Adrenal gland (tissue), 9 donors: ENCODE measurements at regions not wholly inside any gene's neighbourhood (a gene's known extent, or its start where the extent isn't known, plus 50 kb on each side); places are given as distances from the start of the nearest gene placed in this dataset.
A peak's percentile ranks its signal among the peaks of the same experiment; 100 is the strongest.
"Not testable (repeated sequence)": the region's sequence is repeated elsewhere in the genome, so short reads cannot be mapped to it uniquely, and the experiment has no call there.

Experiments used
- DNase-seq, 7 donors: peaks; one replicate each; pipeline ENCODE4 v3.0.0-alpha.2; 2019 to 2020
- H3K27ac ChIP-seq, 5 donors: fragments of 200-600 bp; sonication (generic) in 4 of 5; 1 replicate in 3 of 5; 2 replicates in 2 of 5; pipeline versions ENCODE4 v1.5.1 to v1.8.0; 2016 to 2020; ENCODE audit warnings: mild to moderate bottlenecking in 1 of 5
- H3K27me3 ChIP-seq: fragments of 200-600 bp; 2 replicates; pipeline ENCODE4 v1.8.0; 2021
- H3K36me3 ChIP-seq, 2 donors: fragments of 200-600 bp; replicated peaks in 1 of 2; 1 replicate in 1 of 2; 2 replicates in 1 of 2; pipeline versions ENCODE4 v1.5.1 to v1.8.0; 2018 to 2022
- H3K4me1 ChIP-seq, 2 donors: fragments of 200-600 bp; replicated peaks in 1 of 2; 1 replicate in 1 of 2; 2 replicates in 1 of 2; pipeline versions ENCODE4 v1.5.1 to v1.8.0; 2018 to 2021
- H3K4me3 ChIP-seq, 4 donors: fragments of 200-600 bp; sonication (generic) in 3 of 4; one replicate each; pipeline ENCODE4 v1.5.1; 2016 to 2018
- H3K9me3 ChIP-seq, 3 donors: fragments of 200-600 bp; sonication (generic) in 1 of 3; replicated peaks in 1 of 3; 1 replicate in 2 of 3; 2 replicates in 1 of 3; pipeline versions ENCODE4 v1.5.1 to v1.8.0; 2016 to 2021
- POLR2A ChIP-seq, 2 donors: fragments of 450-650 bp; IDR thresholded peaks; one replicate each; pipeline ENCODE4 v1.6.1; 2017; ENCODE audit warnings: antibody characterized with exemption in 2 of 2, mild to moderate bottlenecking in 2 of 2, moderate library complexity in 1 of 2
- WGBS, 4 donors: extraction: QIAGEN DNeasy Blood & Tissue Kit in 2 of 4; methylation state at CpG; one replicate each; pipeline versions ENCODE4 v1.1.5 to v1.1.7; 2013 to 2017; 5-methylcytosine and 5-hydroxymethylcytosine counted together
- intact Hi-C, 2 donors: fragments of 100-400 bp; cut with DNase I; formaldehyde crosslinking; loops; one replicate each; pipeline versions ENCODE4 v1.14.1 to v1.15.0; 2022 to 2023
- TF ChIP-seq, protein P1 (sequence below), 6 experiments: fragments of 450-650 bp in 4 of 6; fragments of 200-600 bp in 2 of 6; sonication (generic) in 1 of 6; IDR thresholded peaks; 1 replicate in 5 of 6; 2 replicates in 1 of 6; pipeline versions ENCODE4 v1.5.1 to v1.8.0; 2016 to 2021; ENCODE audit warnings: antibody characterized with exemption in 6 of 6, mild to moderate bottlenecking in 2 of 6, moderate library complexity in 1 of 6
- donor health status: healthy with polysubstance abuse.
- donor health status: Bipolar disorder and iron deficiency.
- donor health status: DM: yes; HTN: yes; CAD: no.
- donor health status: DM: no; HTN: no; CAD: no.
- donor health status: DM: no; HTN: no; CAD: no.

DNA sequence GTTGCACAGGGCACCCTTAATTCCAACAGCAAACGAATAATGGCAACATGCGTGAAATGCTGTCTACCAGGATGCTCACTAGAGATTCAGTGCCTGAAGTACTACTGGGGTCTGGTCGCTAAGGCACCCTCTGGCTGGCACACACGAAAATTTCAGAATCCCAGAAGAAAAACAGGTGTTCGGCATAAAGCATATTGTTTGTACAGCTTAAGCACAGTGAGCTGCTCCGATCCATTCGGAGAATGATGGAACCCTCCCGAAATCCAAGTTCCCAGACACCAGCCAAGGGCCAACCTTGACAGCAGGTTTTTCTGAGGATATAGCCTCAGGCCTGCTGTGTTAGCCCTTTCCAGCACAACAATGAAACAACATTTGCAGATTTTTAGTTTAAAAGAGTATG is 61.4 kb upstream of the ALDH1B1 start:
- intact Hi-C loops = no loop called here
- no peaks in the 10 kb centered on the region for H3K4me1 ChIP-seq
- H3K27me3 ChIP-seq = no peaks in the 10 kb centered on the region
- TF ChIP-seq, protein P1, sequence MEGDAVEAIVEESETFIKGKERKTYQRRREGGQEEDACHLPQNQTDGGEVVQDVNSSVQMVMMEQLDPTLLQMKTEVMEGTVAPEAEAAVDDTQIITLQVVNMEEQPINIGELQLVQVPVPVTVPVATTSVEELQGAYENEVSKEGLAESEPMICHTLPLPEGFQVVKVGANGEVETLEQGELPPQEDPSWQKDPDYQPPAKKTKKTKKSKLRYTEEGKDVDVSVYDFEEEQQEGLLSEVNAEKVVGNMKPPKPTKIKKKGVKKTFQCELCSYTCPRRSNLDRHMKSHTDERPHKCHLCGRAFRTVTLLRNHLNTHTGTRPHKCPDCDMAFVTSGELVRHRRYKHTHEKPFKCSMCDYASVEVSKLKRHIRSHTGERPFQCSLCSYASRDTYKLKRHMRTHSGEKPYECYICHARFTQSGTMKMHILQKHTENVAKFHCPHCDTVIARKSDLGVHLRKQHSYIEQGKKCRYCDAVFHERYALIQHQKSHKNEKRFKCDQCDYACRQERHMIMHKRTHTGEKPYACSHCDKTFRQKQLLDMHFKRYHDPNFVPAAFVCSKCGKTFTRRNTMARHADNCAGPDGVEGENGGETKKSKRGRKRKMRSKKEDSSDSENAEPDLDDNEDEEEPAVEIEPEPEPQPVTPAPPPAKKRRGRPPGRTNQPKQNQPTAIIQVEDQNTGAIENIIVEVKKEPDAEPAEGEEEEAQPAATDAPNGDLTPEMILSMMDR (IDR thresholded peaks at IDR 0.05) = no peak
- TF ChIP-seq POLR2A (IDR thresholded peaks at IDR 0.05) = no peak
- no peaks in the 10 kb centered on the region for H3K36me3 ChIP-seq
- H3K27ac ChIP-seq = no peak overlapping the region
- H3K4me3 ChIP-seq = no peak overlapping the region
- WGBS, 4 donors = 91 to 95% (median 92%) methylated on average over 8 of the region's 8 CpGs
- no peaks in the 10 kb centered on the region for H3K9me3 ChIP-seq
- DNase-seq = no peak

DNA sequence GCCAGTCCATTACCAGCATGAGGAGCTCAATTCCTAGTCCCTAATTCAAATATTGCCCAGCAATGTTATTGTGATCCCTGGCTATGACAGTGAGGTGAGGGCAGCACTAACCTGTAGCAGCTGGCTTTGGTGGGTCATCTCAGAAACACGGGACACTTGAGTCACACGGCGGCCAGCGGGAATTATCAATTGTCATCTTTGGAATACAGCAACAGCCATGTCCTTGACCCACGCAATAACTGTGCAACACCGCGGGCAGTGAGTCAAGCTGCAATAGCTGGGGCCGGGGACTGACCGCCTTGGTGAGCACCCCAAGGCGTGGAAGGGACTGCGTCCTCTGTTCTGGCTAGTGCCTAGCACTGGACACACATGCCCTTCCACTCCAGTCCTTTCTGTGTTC is 62.5 kb upstream of the ALDH1B1 start:
- no peaks in the 10 kb centered on the region for H3K4me1 ChIP-seq
- intact Hi-C loops = no loop called here
- 46 to 59% (median 50%) methylated on average over 11 of the region's 11 CpGs for WGBS, 4 donors
- H3K4me3 ChIP-seq = no peak overlapping the region
- TF ChIP-seq, protein P1 (IDR thresholded peaks at IDR 0.05) = no peak
- no peak for TF ChIP-seq POLR2A (IDR thresholded peaks at IDR 0.05)
- H3K36me3 ChIP-seq = no peaks in the 10 kb centered on the region
- no peaks in the 10 kb centered on the region for H3K27me3 ChIP-seq
- peak overlapping the region in 2 of 5 donors; percentile 0 to 51 for H3K27ac ChIP-seq
- peak; percentile 46 to 86 (median 80) for DNase-seq
- no peaks in the 10 kb centered on the region for H3K9me3 ChIP-seq

DNA sequence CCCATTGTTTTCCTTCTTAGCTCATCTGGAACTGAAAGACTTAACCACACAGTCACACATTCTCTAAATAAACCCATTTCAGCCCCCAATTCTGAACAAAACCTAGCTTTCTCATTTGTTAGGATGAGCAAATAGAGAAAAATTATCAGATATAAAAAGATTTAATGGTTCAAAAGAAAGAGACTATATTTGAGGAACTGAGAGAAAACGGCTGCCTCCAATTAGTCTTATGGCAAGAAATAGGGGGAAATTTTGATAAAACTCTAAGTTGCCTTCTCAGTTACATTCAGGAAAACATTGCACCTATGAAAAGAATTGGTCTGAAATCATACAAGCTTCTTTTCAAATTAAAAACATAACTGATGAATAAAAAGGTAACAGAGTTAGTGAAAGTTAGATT is 63.7 kb upstream of the ALDH1B1 start:
- intact Hi-C loops = no loop called here
- H3K9me3 ChIP-seq = no peaks in the 10 kb centered on the region
- DNase-seq = no peak
- H3K36me3 ChIP-seq = no peaks in the 10 kb centered on the region
- H3K4me3 ChIP-seq = no peak overlapping the region
- H3K4me1 ChIP-seq = no peaks in the 10 kb centered on the region
- H3K27me3 ChIP-seq = no peaks in the 10 kb centered on the region
- no peak overlapping the region for H3K27ac ChIP-seq
- TF ChIP-seq, protein P1 (IDR thresholded peaks at IDR 0.05) = no peak
- 76 to 89% (median 78%) methylated on average over 1 of the region's 1 CpG for WGBS, 4 donors

DNA sequence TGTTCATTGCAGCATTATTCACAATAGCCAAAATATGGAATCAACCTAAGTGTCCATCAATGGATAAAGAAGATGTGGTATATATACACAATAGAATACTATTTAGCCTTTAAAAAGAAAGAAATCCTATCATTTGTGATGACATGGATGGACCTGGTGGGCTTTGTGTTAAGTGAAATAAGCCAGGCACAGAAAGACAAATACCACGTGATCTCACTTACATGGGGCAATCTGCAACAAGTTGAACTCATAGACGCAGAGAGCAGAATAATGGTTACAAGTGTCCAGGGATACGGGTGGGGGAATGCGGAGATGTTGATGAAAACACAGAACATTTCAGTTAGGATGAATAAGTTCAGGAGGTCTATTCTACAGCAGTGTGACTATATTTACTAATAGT is 66.4 kb upstream of the ALDH1B1 start:
- no peaks in the 10 kb centered on the region for H3K4me1 ChIP-seq
- 88 to 94% (median 91%) methylated on average over 4 of the region's 4 CpGs for WGBS, 4 donors
- no peaks in the 10 kb centered on the region for H3K9me3 ChIP-seq
- H3K36me3 ChIP-seq = no peaks in the 10 kb centered on the region
- no peak overlapping the region for H3K27ac ChIP-seq
- no peak overlapping the region for H3K4me3 ChIP-seq
- H3K27me3 ChIP-seq = no peaks in the 10 kb centered on the region
- intact Hi-C loops = no loop called here
- no peak for DNase-seq
- TF ChIP-seq, protein P1 (IDR thresholded peaks at IDR 0.05) = no peak
- TF ChIP-seq POLR2A (IDR thresholded peaks at IDR 0.05) = no peak

DNA sequence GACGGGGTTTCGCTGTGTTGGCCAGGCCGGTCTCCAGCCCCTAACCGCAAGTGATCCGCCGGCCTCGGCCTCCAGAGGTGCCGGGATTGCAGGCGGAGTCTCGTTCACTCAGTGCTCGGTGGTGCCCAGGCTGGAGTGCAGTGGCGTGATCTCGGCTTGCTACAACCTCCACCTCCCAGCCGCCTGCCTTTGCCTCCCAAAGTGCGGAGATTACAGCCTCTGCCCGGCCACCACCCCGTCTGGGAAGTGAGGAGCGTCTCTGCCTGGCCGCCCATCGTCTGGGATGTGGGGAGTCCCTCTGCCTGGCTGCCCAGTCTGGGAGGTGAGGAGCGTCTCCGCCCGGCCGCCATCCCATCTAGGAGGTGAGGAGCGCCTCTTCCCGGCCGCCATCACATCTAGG is 68.3 kb upstream of the ALDH1B1 start:
- H3K4me3 ChIP-seq, H3K36me3 ChIP-seq, H3K9me3 ChIP-seq, H3K27me3 ChIP-seq, intact Hi-C loops, DNase-seq, H3K4me1 ChIP-seq, H3K27ac ChIP-seq: not testable (repeated sequence)
- WGBS, 4 donors = 92 to 98% (median 97%) methylated on average over 5 to 27 of the region's 27 CpGs
